GM19351 (cell line): ENCODE measurements at regions not wholly inside any gene's neighbourhood (a gene's known extent, or its start where the extent isn't known, plus 50 kb on each side); places are given as distances from the start of the nearest gene placed in this dataset.

ENCODE experiments used
- ATAC-seq: cut with Tn5 transposase; IDR thresholded peaks from one replicate; pipeline ENCODE4 v1.9.1; 2021; ENCODE audit warnings: mild to moderate bottlenecking, moderate library complexity; ENCODE audit not compliant: unreplicated experiment

- ATAC-seq: peak; percentile 96
Observed at GRCh38 chr9:117487555-117488175, 72.8 kb upstream of the ASTN2 start.

GRCh38 chr9:117486426-117486825, 71.6 kb upstream of the ASTN2 start:
- no peak for ATAC-seq

DNA sequence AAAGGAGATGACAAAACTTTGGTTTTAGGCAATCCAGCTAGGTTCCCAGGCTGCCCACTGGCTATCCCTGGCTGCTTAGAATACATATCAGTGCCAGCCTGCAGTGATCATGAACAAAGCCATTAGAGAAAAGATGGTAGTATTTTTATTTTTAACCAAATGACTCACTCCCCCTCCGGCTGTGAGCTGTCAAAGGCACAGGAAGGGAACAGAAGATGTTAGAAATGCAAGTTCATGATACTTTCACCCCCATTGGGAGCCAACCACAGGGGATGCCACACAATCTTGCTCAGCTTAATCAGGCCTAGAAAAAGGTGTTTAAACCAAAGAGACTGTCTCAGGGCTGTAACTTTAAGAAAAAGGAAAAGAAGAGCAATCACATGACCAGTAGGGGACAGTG, 70.3 kb upstream of the ASTN2 start:
- no peak for ATAC-seq

DNA sequence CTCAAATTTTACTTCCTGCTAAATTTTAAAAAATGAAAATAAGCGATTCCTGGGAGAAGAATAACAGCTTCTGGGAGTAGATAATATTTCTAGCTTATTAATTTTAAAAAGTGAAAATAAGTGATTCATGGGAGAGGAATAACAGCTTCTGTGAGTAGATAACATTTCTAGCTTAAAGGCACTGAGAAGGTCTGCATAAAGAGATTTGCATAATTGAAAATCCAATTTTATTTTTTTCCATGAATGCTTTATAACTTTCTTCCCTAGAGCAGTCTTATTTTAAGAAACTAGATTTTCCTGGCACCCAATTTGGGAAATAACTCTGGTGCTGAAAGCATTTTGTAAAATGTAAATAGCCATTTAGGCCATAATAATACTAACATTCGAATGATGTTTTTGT, 65.9 kb upstream of the ASTN2 start:
- no peak for ATAC-seq

- ATAC-seq: no peak
Observed at GRCh38 chr9:117480253-117480652, 65.4 kb upstream of the ASTN2 start.

DNA sequence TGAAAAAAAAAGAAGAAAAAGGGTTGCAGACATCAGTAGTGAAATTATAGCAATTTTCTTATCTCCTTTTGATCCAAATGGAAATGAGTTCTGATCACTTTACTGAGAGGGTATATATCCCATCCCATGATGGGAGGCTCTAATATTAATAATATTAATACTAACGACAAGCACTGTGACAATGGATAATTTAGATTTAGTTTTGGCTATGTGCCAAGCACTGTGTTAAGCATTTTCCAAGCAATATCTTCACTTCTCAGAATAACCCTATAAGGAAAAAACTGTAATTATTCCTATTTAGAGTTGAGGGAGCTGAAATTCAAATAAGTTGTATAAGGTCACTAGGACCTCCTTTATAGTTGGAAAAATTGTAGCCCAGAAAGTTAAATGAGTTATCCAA, 58.4 kb upstream of the ASTN2 start:
- no peak for ATAC-seq

DNA sequence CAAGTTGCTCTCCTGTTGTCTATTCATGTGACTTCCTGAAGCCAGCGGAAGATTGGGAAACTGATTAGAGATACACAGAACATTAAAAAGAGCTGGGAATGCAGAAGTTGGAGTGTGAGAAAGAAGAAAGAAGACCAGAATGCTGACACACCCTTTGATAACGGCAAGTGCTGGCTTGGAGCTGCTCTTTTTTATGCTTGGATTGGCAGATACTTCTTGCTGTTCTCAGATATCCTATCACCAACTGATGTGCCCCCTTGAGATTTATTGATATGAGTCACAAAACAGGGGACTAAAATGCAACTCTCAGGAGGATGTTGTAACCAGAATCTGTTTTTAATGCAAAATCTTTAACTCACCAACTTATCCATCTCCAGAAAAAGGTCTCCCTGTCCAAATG, 56.0 kb upstream of the ASTN2 start:
- ATAC-seq: no peak

- ATAC-seq: no peak
Observed at GRCh38 chr9:117470455-117470854, 55.6 kb upstream of the ASTN2 start.

- no peak for ATAC-seq
Observed at GRCh38 chr9:117466111-117466510, 51.3 kb upstream of the ASTN2 start.

DNA sequence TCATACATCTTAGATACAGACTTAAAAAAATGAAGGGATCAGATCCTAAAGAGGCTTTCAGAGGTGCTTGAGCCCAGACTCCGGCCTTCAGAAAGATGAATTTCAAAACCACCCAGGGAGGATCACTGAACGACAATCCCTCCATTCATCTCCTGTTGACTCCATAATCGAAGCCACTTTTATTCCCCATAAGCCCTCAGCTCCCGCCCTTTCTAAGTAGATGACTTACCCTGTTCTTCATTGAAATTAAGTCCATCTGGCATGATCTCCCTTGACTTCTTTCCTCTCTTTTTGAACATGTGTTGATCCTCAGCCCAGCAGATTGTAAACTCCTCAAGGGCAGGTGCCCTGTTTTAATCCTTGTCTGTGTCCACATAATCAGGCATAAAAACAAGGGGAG, 50.8 kb upstream of the ASTN2 start:
- ATAC-seq: no peak

DNA sequence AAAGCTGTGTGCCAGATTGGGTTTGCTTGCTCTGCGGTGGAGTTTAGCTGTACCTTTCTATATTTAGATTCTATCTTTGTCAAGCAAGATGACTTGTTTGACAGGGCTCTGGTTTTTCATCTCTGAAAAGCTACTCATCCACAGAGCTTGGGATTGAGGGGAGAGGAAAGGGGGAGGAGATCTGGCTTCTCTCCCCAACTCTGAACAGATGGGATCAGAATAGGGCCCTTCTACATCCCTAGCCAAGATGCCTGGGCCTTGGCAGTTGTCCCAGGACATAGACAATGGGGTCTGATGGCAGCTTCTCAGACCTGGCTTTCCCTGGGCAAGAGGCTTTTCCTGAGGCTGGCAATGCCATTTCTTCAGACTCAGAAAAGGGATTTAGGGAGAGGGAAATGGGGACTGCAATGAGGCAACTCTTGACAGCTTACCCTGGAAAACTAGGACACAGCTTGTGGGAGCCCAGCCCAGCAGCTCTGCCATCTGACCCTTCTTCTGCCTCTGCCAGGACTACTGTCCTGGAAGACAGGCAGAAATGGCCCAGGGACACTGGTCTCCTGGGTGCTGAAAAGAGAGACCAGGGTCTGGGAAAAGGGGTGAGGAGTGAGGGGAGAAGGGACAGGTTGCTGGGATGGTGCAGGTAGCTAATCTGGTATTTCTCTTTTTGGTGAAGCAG, 50.2 kb upstream of the ASTN2 start:
- no peak for ATAC-seq
